Osteoblast (primary cell): ENCODE measurements at regions not wholly inside any gene's neighbourhood (a gene's known extent, or its start where the extent isn't known, plus 50 kb on each side); places are given as distances from the start of the nearest gene placed in this dataset.

Experiments
- DNase-seq: peaks from one replicate; pipeline ENCODE4 v3.0.0; 2011; ENCODE audit warnings: low spot score, mixed read lengths; ENCODE audit not compliant: insufficient read length; ENCODE audit errors: missing footprints
- H2AFZ ChIP-seq: 2 replicates; pipeline ENCODE4 v1.6.0; 2011; ENCODE audit warnings: mild to moderate bottlenecking, low read length
- H3K27ac ChIP-seq: 2 replicates; pipeline ENCODE4 v1.5.1; 2011; ENCODE audit warnings: mild to moderate bottlenecking, low read depth, low read length, moderate library complexity
- H3K27me3 ChIP-seq: 2 replicates; pipeline ENCODE4 v1.6.0; 2012; ENCODE audit warnings: mild to moderate bottlenecking, control low read depth, inconsistent platforms, low read length, moderate library complexity; ENCODE audit not compliant: insufficient read depth
- H3K36me3 ChIP-seq: 2 replicates; pipeline ENCODE4 v1.5.1; 2011; ENCODE audit warnings: mild to moderate bottlenecking, low read length, control low read depth, moderate library complexity; ENCODE audit not compliant: insufficient read depth
- H3K4me1 ChIP-seq: 2 replicates; pipeline ENCODE4 v1.5.1; 2011; ENCODE audit warnings: mild to moderate bottlenecking, low read length, control low read depth, moderate library complexity; ENCODE audit not compliant: insufficient read depth
- H3K4me2 ChIP-seq: 2 replicates; pipeline ENCODE4 v1.6.0; 2011; ENCODE audit warnings: mild to moderate bottlenecking, low read length; ENCODE audit not compliant: insufficient read depth
- H3K4me3 ChIP-seq: fragments of 200-600 bp; sonication (generic); 3 replicates; pipeline ENCODE4 v1.5.1; 2012; ENCODE audit warnings: mild to moderate bottlenecking, low read length, inconsistent platforms; ENCODE audit not compliant: insufficient read depth
- H3K79me2 ChIP-seq: 2 replicates; pipeline ENCODE4 v1.6.0; 2012; ENCODE audit warnings: mild to moderate bottlenecking, low read length, control low read depth, inconsistent platforms; ENCODE audit not compliant: insufficient read depth
- H3K9me3 ChIP-seq: 2 replicates; pipeline ENCODE4 v1.5.1; 2011; ENCODE audit warnings: low read depth, low read length, control low read depth
- H4K20me1 ChIP-seq: 2 replicates; pipeline ENCODE4 v1.6.0; 2012; ENCODE audit warnings: mild to moderate bottlenecking, low read length, control low read depth; ENCODE audit not compliant: insufficient read depth
- TF ChIP-seq, protein P1 (sequence below): IDR thresholded peaks from 2 replicates; pipeline ENCODE4 v1.5.1; 2011; ENCODE audit warnings: mild to moderate bottlenecking, low read depth, low read length, moderate library complexity; ENCODE audit errors: extremely low read depth

DNA sequence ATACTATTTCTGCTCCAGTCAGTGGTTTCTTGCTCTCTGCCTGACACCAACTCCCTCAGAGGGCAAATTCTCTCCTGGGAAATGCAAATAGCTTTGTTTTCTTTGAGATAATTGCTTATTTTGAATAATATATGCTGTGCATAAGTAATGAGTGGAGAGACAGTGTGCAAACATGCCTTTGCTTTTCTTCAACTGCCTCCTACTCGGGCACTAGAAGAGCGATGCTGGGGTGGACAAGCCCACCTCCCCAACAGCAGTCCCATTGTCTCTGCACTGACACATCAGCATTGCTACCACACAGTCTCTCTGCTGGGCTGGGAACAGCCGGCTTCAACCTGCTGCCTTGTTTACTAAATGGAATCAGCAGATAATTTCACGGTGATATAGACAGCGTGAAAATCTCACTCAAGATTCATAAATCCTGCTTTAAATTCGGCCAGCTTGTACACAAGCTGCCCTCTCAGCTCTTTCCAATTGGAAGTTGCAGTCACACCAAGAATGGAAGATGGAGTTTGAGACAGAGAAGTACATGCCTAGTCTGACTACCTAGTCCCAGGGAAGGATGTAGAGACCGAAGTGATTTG, 694.5 kb downstream of the TDRD15 start:
- H3K27me3 ChIP-seq = no peaks in the 10 kb centered on the region
- no peak overlapping the region for H2AFZ ChIP-seq
- H3K4me1 ChIP-seq = no peaks in the 10 kb centered on the region
- no peak overlapping the region for H3K27ac ChIP-seq
- no peak for DNase-seq
- no peaks in the 10 kb centered on the region for H4K20me1 ChIP-seq
- no peaks in the 10 kb centered on the region for H3K36me3 ChIP-seq
- TF ChIP-seq, protein P1, sequence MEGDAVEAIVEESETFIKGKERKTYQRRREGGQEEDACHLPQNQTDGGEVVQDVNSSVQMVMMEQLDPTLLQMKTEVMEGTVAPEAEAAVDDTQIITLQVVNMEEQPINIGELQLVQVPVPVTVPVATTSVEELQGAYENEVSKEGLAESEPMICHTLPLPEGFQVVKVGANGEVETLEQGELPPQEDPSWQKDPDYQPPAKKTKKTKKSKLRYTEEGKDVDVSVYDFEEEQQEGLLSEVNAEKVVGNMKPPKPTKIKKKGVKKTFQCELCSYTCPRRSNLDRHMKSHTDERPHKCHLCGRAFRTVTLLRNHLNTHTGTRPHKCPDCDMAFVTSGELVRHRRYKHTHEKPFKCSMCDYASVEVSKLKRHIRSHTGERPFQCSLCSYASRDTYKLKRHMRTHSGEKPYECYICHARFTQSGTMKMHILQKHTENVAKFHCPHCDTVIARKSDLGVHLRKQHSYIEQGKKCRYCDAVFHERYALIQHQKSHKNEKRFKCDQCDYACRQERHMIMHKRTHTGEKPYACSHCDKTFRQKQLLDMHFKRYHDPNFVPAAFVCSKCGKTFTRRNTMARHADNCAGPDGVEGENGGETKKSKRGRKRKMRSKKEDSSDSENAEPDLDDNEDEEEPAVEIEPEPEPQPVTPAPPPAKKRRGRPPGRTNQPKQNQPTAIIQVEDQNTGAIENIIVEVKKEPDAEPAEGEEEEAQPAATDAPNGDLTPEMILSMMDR = no peak
- no peak overlapping the region for H3K4me3 ChIP-seq
- H3K79me2 ChIP-seq = no peaks in the 10 kb centered on the region
- no peaks in the 10 kb centered on the region for H3K9me3 ChIP-seq
- H3K4me2 ChIP-seq = no peak overlapping the region

DNA sequence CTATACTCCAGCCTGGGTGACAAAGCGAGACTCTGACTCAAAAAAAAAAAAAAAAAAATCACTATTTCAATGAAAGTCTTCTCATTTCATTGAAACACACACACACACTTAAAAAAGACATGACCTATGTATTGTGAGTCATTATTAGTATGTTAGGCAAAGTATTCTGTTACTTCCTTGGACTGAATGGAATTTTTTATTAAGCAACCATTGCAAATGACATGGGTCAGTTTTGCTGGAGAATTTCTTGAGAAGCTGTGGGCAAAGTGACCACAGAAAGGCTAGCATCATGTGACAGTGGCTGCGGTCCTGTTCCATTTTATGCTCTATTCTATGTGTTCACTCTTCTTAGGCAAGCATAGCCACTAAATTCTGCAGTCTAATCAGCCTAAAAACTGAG, 695.7 kb downstream of the TDRD15 start:
- TF ChIP-seq, protein P1 = no peak
- no peak overlapping the region for H2AFZ ChIP-seq
- no peaks in the 10 kb centered on the region for H3K36me3 ChIP-seq
- no peaks in the 10 kb centered on the region for H3K79me2 ChIP-seq
- no peak overlapping the region for H3K4me2 ChIP-seq
- no peaks in the 10 kb centered on the region for H3K9me3 ChIP-seq
- H4K20me1 ChIP-seq = no peaks in the 10 kb centered on the region
- no peaks in the 10 kb centered on the region for H3K4me1 ChIP-seq
- H3K27ac ChIP-seq = no peak overlapping the region
- no peak for DNase-seq
- H3K4me3 ChIP-seq = no peak overlapping the region
- H3K27me3 ChIP-seq = no peaks in the 10 kb centered on the region

DNA sequence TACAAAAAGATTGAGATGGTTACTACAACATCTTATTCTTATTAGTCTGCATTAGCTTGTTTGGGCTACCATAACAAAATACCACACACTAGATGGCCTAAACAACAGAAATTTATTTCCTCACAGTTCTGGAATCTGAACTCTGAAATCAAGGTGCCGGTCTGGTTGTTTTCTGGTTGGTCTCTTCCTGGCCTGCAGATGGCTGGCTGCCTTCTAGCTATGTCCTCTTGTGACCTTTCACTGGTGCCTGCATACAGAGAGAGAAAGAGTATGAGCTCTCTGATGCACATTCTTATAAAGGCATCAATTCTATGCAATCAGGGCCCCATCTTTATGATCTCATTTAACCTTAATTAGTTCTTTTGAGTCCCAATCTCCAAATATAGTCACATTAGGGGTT, 696.5 kb downstream of the TDRD15 start:
- Histone ChIP-seq H2AFZ (no peak overlapping the region), H3K4me2 (no peak overlapping the region), H3K9me3 (no peaks in the 10 kb centered on the region), H3K79me2 (no peaks in the 10 kb centered on the region), H3K27ac (no peak overlapping the region), H3K4me3 (no peak overlapping the region), H3K36me3 (no peaks in the 10 kb centered on the region), H3K27me3 (no peaks in the 10 kb centered on the region), H3K4me1 (no peaks in the 10 kb centered on the region), H4K20me1 (no peaks in the 10 kb centered on the region)
- TF ChIP-seq, protein P1 = no peak
- no peak for DNase-seq

- H3K36me3 ChIP-seq = no peaks in the 10 kb centered on the region
- H3K4me3 ChIP-seq = no peak overlapping the region
- no peaks in the 10 kb centered on the region for H3K27me3 ChIP-seq
- no peaks in the 10 kb centered on the region for H3K9me3 ChIP-seq
- H2AFZ ChIP-seq = no peak overlapping the region
- no peaks in the 10 kb centered on the region for H4K20me1 ChIP-seq
- no peaks in the 10 kb centered on the region for H3K4me1 ChIP-seq
- no peak for DNase-seq
- TF ChIP-seq, protein P1 = no peak
- H3K79me2 ChIP-seq = no peaks in the 10 kb centered on the region
- no peak overlapping the region for H3K27ac ChIP-seq
- no peak overlapping the region for H3K4me2 ChIP-seq
Measured at GRCh38 chr2:21821672-21822227, 698.0 kb downstream of the TDRD15 start.
